ENCODE measurements at regions not wholly inside any gene's neighbourhood (a gene's known extent, or its start where the extent isn't known, plus 50 kb on each side); places are given as distances from the start of the nearest gene placed in this dataset.

GRCh38 chr9:135004772-135005171 lies 82.7 kb upstream of the OLFM1 start:
- no peak for FAIRE-seq
- SMC1A ChIA-PET (ENCODE audit: uncharacterized antibody, unreplicated experiment): no interaction called here
- Histone ChIP-seq H3K36me3 (ENCODE audit: control insufficient read depth in 2 of 2, insufficient read depth in 2 of 2, low read length in 1 of 2) (no peaks in the 10 kb centered on the region), H3K27ac (ENCODE audit: control insufficient read depth, insufficient read depth) (no peak overlapping the region), H3K9ac (ENCODE audit: control insufficient read depth, insufficient read depth, low read length) (no peak overlapping the region), H3K27me3 (replicated peaks in 1 of 2; ENCODE audit: control insufficient read depth in 2 of 2, insufficient read depth in 2 of 2, low read length in 1 of 2) (no peaks in the 10 kb centered on the region), H3K9me3 (replicated peaks; ENCODE audit: control insufficient read depth, insufficient read depth, low read length) (peaks cover 1% of the 10 kb centered on the region; the same call in 1 of the 3 replicates), H3K4me3 (no peak overlapping the region), H3K4me1 (ENCODE audit: control insufficient read depth, insufficient read depth, low read length) (no peaks in the 10 kb centered on the region), H4K20me1 (ENCODE audit: control insufficient read depth, insufficient read depth) (no peaks in the 10 kb centered on the region), H3K79me2 (ENCODE audit: control insufficient read depth, insufficient read depth, low read length) (no peaks in the 10 kb centered on the region), H3K4me2 (ENCODE audit: control insufficient read depth, insufficient read depth) (no peak overlapping the region), H2AFZ (ENCODE audit: control insufficient read depth, low read depth, low read length) (no peak overlapping the region)
- WGBS (ENCODE audit: insufficient coverage, insufficient replicate concordance, low lambda C conversion rate, missing lambda C conversion rate): 5% methylated on average over 2 of the region's 2 CpGs
- CTCF ChIA-PET: no interaction called here
- no peak for ATAC-seq
- BruUV-seq (replicated peaks): no TSS peak
- intact Hi-C loops (cut with micrococcal nuclease; ENCODE audit: unreplicated experiment): no loop called here
- POLR2A ChIA-PET: no interaction called here
- RAD21 ChIA-PET (ENCODE audit: unreplicated experiment): no interaction called here
- TF ChIP-seq MXI1 (IDR thresholded peaks at IDR 0.05; ENCODE audit: low read depth, low read length): no peak
- TF ChIP-seq NFXL1 (IDR thresholded peaks at IDR 0.05; ENCODE audit: borderline replicate concordance): no peak
- TF ChIP-seq CHD2 (IDR thresholded peaks at IDR 0.05; ENCODE audit: borderline replicate concordance, low read depth, low read length): no peak
- TF ChIP-seq ZNF687 (IDR thresholded peaks at IDR 0.05): no peak
- no peak for TF ChIP-seq MLLT1 (IDR thresholded peaks at IDR 0.05)
- no peak for DNase-seq (ENCODE audit: low read depth, low spot score)
- in situ Hi-C loops (cut with MboI): no loop called here
